ENCODE measurements at regions not wholly inside any gene's neighbourhood (a gene's known extent, or its start where the extent isn't known, plus 50 kb on each side); places are given as distances from the start of the nearest gene placed in this dataset.

DNA sequence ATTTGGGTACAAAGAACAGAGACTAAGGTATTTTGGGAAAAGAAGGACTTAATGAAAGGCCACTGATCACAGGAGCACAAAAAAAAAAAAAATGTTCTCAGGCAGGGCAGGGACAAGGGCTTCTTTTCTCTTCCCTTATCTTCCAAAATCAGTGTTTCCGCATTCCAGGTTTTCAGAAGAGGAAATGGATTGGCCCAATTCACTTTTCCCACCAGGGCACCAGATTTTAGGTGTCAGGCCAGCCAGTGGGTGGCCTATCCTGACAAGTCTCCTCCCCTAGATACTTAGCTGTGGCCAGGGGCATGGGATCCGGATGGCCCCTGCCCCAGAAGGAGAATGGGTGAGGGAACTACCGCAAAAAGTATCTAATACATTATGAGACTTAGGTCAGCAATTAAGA is 88.9 kb upstream of the WAC start:
- Histone ChIP-seq H3K27ac (ENCODE audit: low read depth in 1 of 2, low read length in 2 of 2) (no peak overlapping the region), H3K27me3 (ENCODE audit: control insufficient read depth in 1 of 2, insufficient read depth in 2 of 2, low read length in 2 of 2) (peaks cover 0 to 7% of the 10 kb centered on the region in 2 experiments), H3K9me3 (ENCODE audit: control insufficient read depth in 1 of 2, insufficient read depth in 1 of 2, low read length in 2 of 2) (no peaks in the 10 kb centered on the region), H3K36me3 (ENCODE audit: insufficient read depth, low read length) (no peaks in the 10 kb centered on the region), H3K4me1 (ENCODE audit: insufficient read depth, low read length) (no peaks in the 10 kb centered on the region), H3K4me3 (ENCODE audit: low read length) (no peak overlapping the region)
- intact Hi-C loops (cut with DNase I, micrococcal nuclease) = no loop called here
- POLR2A ChIA-PET = no interaction called here
- DNase-seq (no peak), ATAC-seq (ENCODE audit: poor library complexity) (no peak)
- H3K4me1 Mint-ChIP-seq (ENCODE audit: low read depth) = no peaks in the 10 kb centered on the region
- CTCF ChIA-PET = no interaction called here
- no peak overlapping the region for H3K27ac Mint-ChIP-seq
- no peaks in the 10 kb centered on the region for H3K36me3 Mint-ChIP-seq (ENCODE audit: low read depth)
- TF ChIP-seq, protein P1, sequence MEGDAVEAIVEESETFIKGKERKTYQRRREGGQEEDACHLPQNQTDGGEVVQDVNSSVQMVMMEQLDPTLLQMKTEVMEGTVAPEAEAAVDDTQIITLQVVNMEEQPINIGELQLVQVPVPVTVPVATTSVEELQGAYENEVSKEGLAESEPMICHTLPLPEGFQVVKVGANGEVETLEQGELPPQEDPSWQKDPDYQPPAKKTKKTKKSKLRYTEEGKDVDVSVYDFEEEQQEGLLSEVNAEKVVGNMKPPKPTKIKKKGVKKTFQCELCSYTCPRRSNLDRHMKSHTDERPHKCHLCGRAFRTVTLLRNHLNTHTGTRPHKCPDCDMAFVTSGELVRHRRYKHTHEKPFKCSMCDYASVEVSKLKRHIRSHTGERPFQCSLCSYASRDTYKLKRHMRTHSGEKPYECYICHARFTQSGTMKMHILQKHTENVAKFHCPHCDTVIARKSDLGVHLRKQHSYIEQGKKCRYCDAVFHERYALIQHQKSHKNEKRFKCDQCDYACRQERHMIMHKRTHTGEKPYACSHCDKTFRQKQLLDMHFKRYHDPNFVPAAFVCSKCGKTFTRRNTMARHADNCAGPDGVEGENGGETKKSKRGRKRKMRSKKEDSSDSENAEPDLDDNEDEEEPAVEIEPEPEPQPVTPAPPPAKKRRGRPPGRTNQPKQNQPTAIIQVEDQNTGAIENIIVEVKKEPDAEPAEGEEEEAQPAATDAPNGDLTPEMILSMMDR (IDR thresholded peaks at IDR 0.05) = no peak
- H3K27me3 Mint-ChIP-seq = no peaks in the 10 kb centered on the region
- H3K9me3 Mint-ChIP-seq = no peaks in the 10 kb centered on the region
- H3K4me3 Mint-ChIP-seq = no peak overlapping the region

DNA sequence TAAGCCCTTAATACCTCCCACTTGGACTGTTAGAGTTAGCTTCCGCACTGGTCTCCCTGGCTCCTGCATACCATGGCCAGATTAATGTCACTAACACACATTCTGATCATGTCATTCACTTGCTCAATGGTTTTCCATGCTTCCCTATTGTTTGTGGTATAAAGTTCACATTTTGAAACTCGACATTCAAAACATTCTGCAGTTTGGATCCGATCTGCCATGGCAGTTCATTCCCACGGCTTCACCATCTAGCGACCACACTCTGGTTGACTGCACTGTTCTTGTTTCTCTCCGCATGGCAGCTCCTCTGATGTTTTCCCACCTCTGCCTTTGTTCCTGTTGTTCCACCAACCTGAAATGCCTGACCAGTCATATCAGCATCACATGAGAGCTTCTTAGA is 87.4 kb upstream of the WAC start:
- Histone ChIP-seq H3K4me1 (ENCODE audit: insufficient read depth, low read length) (no peaks in the 10 kb centered on the region), H3K27me3 (ENCODE audit: control insufficient read depth in 1 of 2, insufficient read depth in 2 of 2, low read length in 2 of 2) (peaks cover 0 to 8% of the 10 kb centered on the region in 2 experiments), H3K4me3 (ENCODE audit: low read length) (no peak overlapping the region), H3K36me3 (ENCODE audit: insufficient read depth, low read length) (no peaks in the 10 kb centered on the region), H3K9me3 (ENCODE audit: control insufficient read depth in 1 of 2, insufficient read depth in 1 of 2, low read length in 2 of 2) (no peaks in the 10 kb centered on the region), H3K27ac (ENCODE audit: low read depth in 1 of 2, low read length in 2 of 2) (no peak overlapping the region)
- Mint-ChIP-seq H3K27ac (no peak overlapping the region), H3K4me1 (ENCODE audit: low read depth) (no peaks in the 10 kb centered on the region), H3K27me3 (no peaks in the 10 kb centered on the region), H3K9me3 (no peaks in the 10 kb centered on the region), H3K36me3 (ENCODE audit: low read depth) (no peaks in the 10 kb centered on the region), H3K4me3 (no peak overlapping the region)
- DNase-seq (no peak), ATAC-seq (ENCODE audit: poor library complexity) (no peak)
- intact Hi-C loops (cut with DNase I, micrococcal nuclease) = no loop called here
- ChIA-PET CTCF (no interaction called here), POLR2A (no interaction called here)
- TF ChIP-seq, protein P1 (IDR thresholded peaks at IDR 0.05) = no peak

DNA sequence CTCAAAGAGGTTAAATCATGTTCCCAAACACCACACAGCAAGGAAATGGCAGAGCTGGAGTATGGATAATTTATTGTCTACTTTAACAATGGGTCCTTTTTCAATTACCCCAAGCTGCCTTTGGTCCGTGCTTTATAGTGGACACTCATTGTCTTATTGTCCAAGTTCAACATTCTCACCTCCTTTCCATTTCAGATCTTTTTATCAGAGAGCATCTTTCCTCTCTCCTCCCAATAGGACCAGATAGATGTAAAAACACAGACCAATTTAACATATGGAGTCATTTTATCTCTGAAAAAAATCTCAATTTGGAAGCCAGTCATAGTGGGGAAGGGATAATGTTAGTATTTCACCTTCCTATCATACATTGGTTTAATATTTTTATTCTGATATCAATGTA is 83.5 kb upstream of the WAC start:
- Mint-ChIP-seq H3K27me3 (peaks cover 7% of the 10 kb centered on the region), H3K9me3 (peaks cover 2% of the 10 kb centered on the region), H3K4me3 (no peak overlapping the region), H3K4me1 (ENCODE audit: low read depth) (no peaks in the 10 kb centered on the region), H3K27ac (no peak overlapping the region), H3K36me3 (ENCODE audit: low read depth) (no peaks in the 10 kb centered on the region)
- TF ChIP-seq, protein P1 (IDR thresholded peaks at IDR 0.05) = no peak
- no peaks in the 10 kb centered on the region for H3K36me3 ChIP-seq (ENCODE audit: insufficient read depth, low read length)
- ChIA-PET POLR2A (no interaction called here), CTCF (interaction anchor here (1.4 kb wide), 1 partner anchor 22 kb away, joined by 3 read pairs; no protein-coding TSS in a partner anchor)
- H3K9me3 ChIP-seq (ENCODE audit: control insufficient read depth in 1 of 2, insufficient read depth in 1 of 2, low read length in 2 of 2) = no peaks in the 10 kb centered on the region
- intact Hi-C loops (cut with DNase I, micrococcal nuclease) = no loop called here
- DNase-seq = no peak
- H3K27ac ChIP-seq (ENCODE audit: low read depth in 1 of 2, low read length in 2 of 2) = no peak overlapping the region
- peaks cover 0 to 2% of the 10 kb centered on the region in 2 experiments for H3K27me3 ChIP-seq (ENCODE audit: control insufficient read depth in 1 of 2, insufficient read depth in 2 of 2, low read length in 2 of 2)
- ATAC-seq (ENCODE audit: poor library complexity) = no peak
- H3K4me1 ChIP-seq (ENCODE audit: insufficient read depth, low read length) = no peaks in the 10 kb centered on the region
- H3K4me3 ChIP-seq (ENCODE audit: low read length) = no peak overlapping the region

Measured in CD4-positive, alpha-beta T cell (primary cell).